ENCODE measurements at regions not wholly inside any gene's neighbourhood (a gene's known extent, or its start where the extent isn't known, plus 50 kb on each side); places are given as distances from the start of the nearest gene placed in this dataset.

- no peak for DNase-seq (ENCODE audit: insufficient read length, low spot score)
- TF ChIP-seq CTCF (IDR thresholded peaks at IDR 0.05; ENCODE audit: insufficient read depth, missing control alignments), result no peak
- FAIRE-seq, result no peak
Observed at GRCh38 chr5:79853676-79854418, 137.2 kb downstream of the MTX3 start.

- no peak for DNase-seq (ENCODE audit: insufficient read length, low spot score)
Observed at GRCh38 chr5:79853028-79853427, 138.0 kb downstream of the MTX3 start.

GRCh38 chr5:79851391-79851863 lies 139.6 kb downstream of the MTX3 start:
- DNase-seq (ENCODE audit: insufficient read length, low spot score) (no peak), FAIRE-seq (no peak)
- no peak for TF ChIP-seq CTCF (IDR thresholded peaks at IDR 0.05; ENCODE audit: insufficient read depth, missing control alignments)

More at GRCh38 chr5:79853028-79853427, 138.0 kb downstream of the MTX3 start:
- no peak for TF ChIP-seq CTCF (IDR thresholded peaks at IDR 0.05; ENCODE audit: insufficient read depth, missing control alignments)
- no peak for FAIRE-seq

GRCh38 chr5:79850941-79851340 lies 140.1 kb downstream of the MTX3 start:
- no peak for TF ChIP-seq CTCF (IDR thresholded peaks at IDR 0.05; ENCODE audit: insufficient read depth, missing control alignments)
- DNase-seq (ENCODE audit: insufficient read length, low spot score), result no peak
- no peak for FAIRE-seq

GRCh38 chr5:79850316-79850822 lies 140.7 kb downstream of the MTX3 start:
- FAIRE-seq (no peak), DNase-seq (ENCODE audit: insufficient read length, low spot score) (no peak)
- TF ChIP-seq CTCF (IDR thresholded peaks at IDR 0.05; ENCODE audit: insufficient read depth, missing control alignments), result no peak

- FAIRE-seq, result no peak
- no peak for DNase-seq (ENCODE audit: insufficient read length, low spot score)
- TF ChIP-seq CTCF (IDR thresholded peaks at IDR 0.05; ENCODE audit: insufficient read depth, missing control alignments), result no peak
Observed at GRCh38 chr5:79849486-79850315, 141.4 kb downstream of the MTX3 start.

Measured in D721Med (cell line).